ENCODE measurements at regions not wholly inside any gene's neighbourhood (a gene's known extent, or its start where the extent isn't known, plus 50 kb on each side); places are given as distances from the start of the nearest gene placed in this dataset.

- no peaks in the 10 kb centered on the region for H3K36me3 ChIP-seq
- TF ChIP-seq POLR2A (IDR thresholded peaks at IDR 0.05), result no peak
- TF ChIP-seq CTCF (IDR thresholded peaks at IDR 0.05), result no peak
- no peak for TF ChIP-seq POLR2AphosphoS5 (IDR thresholded peaks at IDR 0.05)
- H3K4me3 ChIP-seq, result no peak overlapping the region
- no peaks in the 10 kb centered on the region for H3K4me1 ChIP-seq
- no peak overlapping the region for H3K27ac ChIP-seq
- H3K27me3 ChIP-seq, result no peaks in the 10 kb centered on the region
- intact Hi-C loops (cut with DNase I; ENCODE audit: low total_unique reads), result no loop called here
- H3K9me3 ChIP-seq, result no peaks in the 10 kb centered on the region
- no peak for DNase-seq (ENCODE audit: low spot score in 2 of 2)
These were observed 70.0 kb upstream of the NFIA start for GRCh38 chr1:61012341-61012761.

DNA sequence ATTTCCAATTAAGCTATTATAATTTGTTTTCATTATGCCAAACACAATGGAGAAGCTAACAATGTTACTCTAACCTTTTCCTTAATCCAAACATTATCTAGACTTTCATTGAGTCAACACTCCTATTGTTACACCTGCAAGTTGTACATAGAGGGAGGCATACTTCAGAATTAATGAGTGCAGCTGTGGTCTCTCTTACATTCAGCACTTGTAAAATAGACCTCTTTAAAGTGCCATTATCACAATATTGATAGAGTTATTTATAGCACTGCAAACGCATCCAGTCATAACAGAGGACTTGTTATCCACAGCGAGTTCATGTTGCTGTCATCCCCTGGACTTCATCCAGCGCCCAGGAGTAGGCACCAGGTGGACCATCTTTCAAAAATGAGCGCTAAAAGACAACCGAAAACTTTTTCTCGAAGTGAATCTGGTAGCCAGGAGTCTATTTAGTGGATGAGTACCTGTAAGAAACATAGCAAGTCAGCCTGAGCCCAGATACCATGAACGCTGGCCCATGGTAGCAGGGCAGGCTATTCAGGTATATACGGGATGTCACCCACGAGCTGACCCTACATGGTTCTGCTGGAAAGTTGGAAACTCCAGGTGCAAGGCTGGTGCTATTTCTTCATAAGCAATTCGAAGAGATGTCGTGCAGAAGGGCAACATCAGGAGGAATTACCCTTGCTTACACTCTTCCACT, 70.6 kb upstream of the NFIA start:
- H3K4me1 ChIP-seq, result no peaks in the 10 kb centered on the region
- no peak overlapping the region for H3K4me3 ChIP-seq
- no peaks in the 10 kb centered on the region for H3K27me3 ChIP-seq
- no peaks in the 10 kb centered on the region for H3K36me3 ChIP-seq
- TF ChIP-seq POLR2AphosphoS5 (IDR thresholded peaks at IDR 0.05), result no peak
- no peak for TF ChIP-seq POLR2A (IDR thresholded peaks at IDR 0.05)
- TF ChIP-seq CTCF (IDR thresholded peaks at IDR 0.05), result no peak
- H3K9me3 ChIP-seq, result no peaks in the 10 kb centered on the region
- H3K27ac ChIP-seq, result no peak overlapping the region
- intact Hi-C loops (cut with DNase I; ENCODE audit: low total_unique reads), result no loop called here
- no peak for DNase-seq (ENCODE audit: low spot score in 2 of 2)

GRCh38 chr1:61007534-61008364, 74.6 kb upstream of the NFIA start:
- Histone ChIP-seq H3K4me1 (no peaks in the 10 kb centered on the region), H3K9me3 (no peaks in the 10 kb centered on the region), H3K36me3 (no peaks in the 10 kb centered on the region), H3K27ac (peak overlapping the region in 1 of 2 donors; percentile 32), H3K27me3 (no peaks in the 10 kb centered on the region), H3K4me3 (no peak overlapping the region)
- TF ChIP-seq POLR2A (IDR thresholded peaks at IDR 0.05) (no peak), POLR2AphosphoS5 (IDR thresholded peaks at IDR 0.05) (no peak), CTCF (IDR thresholded peaks at IDR 0.05) (no peak)
- intact Hi-C loops (cut with DNase I; ENCODE audit: low total_unique reads), result no loop called here
- no peak for DNase-seq (ENCODE audit: low spot score in 2 of 2)

GRCh38 chr1:61005614-61006580, 76.5 kb upstream of the NFIA start:
- TF ChIP-seq POLR2A (IDR thresholded peaks at IDR 0.05) (no peak), CTCF (IDR thresholded peaks at IDR 0.05) (no peak), POLR2AphosphoS5 (IDR thresholded peaks at IDR 0.05) (no peak)

More at GRCh38 chr1:61005614-61006580, 76.5 kb upstream of the NFIA start:
- peak overlapping the region; percentile 35 to 38 for H3K27ac ChIP-seq
- intact Hi-C loops (cut with DNase I; ENCODE audit: low total_unique reads), result no loop called here
- H3K4me1 ChIP-seq, result no peaks in the 10 kb centered on the region
- no peaks in the 10 kb centered on the region for H3K27me3 ChIP-seq
- no peaks in the 10 kb centered on the region for H3K36me3 ChIP-seq
- H3K9me3 ChIP-seq, result no peaks in the 10 kb centered on the region
- DNase-seq (ENCODE audit: low spot score in 2 of 2), result peak in 1 of 2 donors; percentile 37
- H3K4me3 ChIP-seq, result no peak overlapping the region

Measured in breast epithelium (tissue), 4 donors.